Vagina (tissue), 2 donors: ENCODE measurements at regions not wholly inside any gene's neighbourhood (a gene's known extent, or its start where the extent isn't known, plus 50 kb on each side); places are given as distances from the start of the nearest gene placed in this dataset.

Experiments
- DNase-seq, 2 donors: peaks; one replicate each; pipeline ENCODE4 v3.0.0-alpha.2; 2017; ENCODE audit errors: extremely low spot score in 2 of 2
- H3K27ac ChIP-seq: fragments of 200-600 bp; sonication (generic); one replicate; pipeline ENCODE4 v1.5.1; 2019
- H3K27me3 ChIP-seq: fragments of 200-600 bp; sonication (generic); one replicate; pipeline ENCODE4 v1.5.1; 2019
- H3K36me3 ChIP-seq, 2 donors: fragments of 200-600 bp; sonication (generic); one replicate each; pipeline ENCODE4 v1.5.1; 2017 to 2019
- H3K4me1 ChIP-seq: fragments of 200-600 bp; sonication (generic); one replicate; pipeline ENCODE4 v1.5.1; 2019
- H3K4me3 ChIP-seq, 2 donors: fragments of 200-600 bp; sonication (generic); 1 replicate in 1 of 2; 2 replicates in 1 of 2; pipeline ENCODE4 v1.5.1; 2016 to 2019
- H3K9me3 ChIP-seq: fragments of 200-600 bp; sonication (generic); one replicate; pipeline ENCODE4 v1.5.1; 2019
- POLR2A ChIP-seq, 2 donors: fragments of 450-650 bp; IDR thresholded peaks; one replicate each; pipeline ENCODE4 v1.6.1; 2017; ENCODE audit warnings: antibody characterized with exemption in 2 of 2, mild to moderate bottlenecking in 2 of 2, moderate library complexity in 2 of 2
- POLR2AphosphoS5 ChIP-seq, 2 donors: sonication (generic); formaldehyde crosslinking; IDR thresholded peaks; one replicate each; pipeline ENCODE4 v1.9.0; 2017; ENCODE audit warnings: antibody characterized with exemption in 2 of 2, mild to moderate bottlenecking in 2 of 2, low read depth in 1 of 2; ENCODE audit not compliant: insufficient read depth in 1 of 2
- intact Hi-C: fragments of 100-400 bp; cut with DNase I; formaldehyde crosslinking; loops from one replicate; pipeline ENCODE4 v1.15.1; 2023
- TF ChIP-seq, protein P1 (sequence below), 3 experiments: fragments of 450-650 bp in 2 of 3; fragments of 200-600 bp in 1 of 3; sonication (generic) in 1 of 3; IDR thresholded peaks; one replicate each; pipeline ENCODE4 v1.5.1; 2017 to 2019; ENCODE audit warnings: antibody characterized with exemption in 3 of 3, mild to moderate bottlenecking in 2 of 3, moderate library complexity in 2 of 3

DNA sequence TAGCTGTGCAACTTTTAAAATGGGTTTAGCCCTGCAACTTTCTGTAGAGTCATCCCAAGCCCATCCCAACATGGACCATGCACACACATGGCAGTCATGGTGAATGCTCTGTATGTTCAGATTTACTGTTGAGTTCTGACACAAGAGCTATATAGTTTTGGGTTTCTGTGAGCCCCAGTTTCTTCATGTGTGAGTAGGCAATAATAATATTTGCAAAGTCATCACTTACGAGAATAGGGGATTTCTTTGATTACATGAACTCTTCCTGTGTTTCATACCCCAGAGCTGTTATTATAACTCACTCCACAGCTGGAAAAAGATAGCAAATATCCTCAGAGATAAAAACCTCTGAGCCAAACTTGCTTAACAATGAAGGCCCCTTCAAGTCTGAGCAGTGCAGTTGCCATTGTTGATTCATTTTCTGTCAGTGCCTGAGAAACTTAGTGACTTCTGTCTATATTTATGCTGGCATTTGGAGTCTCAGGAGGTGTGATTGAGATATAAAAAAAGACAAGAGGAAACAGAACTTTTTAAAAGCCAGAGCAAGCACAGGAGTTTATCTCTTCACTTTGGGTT lies 767.9 kb upstream of the API5 start:
- Histone ChIP-seq H3K27ac (no peak overlapping the region), H3K36me3 (no peaks in the 10 kb centered on the region), H3K9me3 (no peaks in the 10 kb centered on the region), H3K4me3 (no peak overlapping the region), H3K4me1 (no peaks in the 10 kb centered on the region), H3K27me3 (no peaks in the 10 kb centered on the region)
- TF ChIP-seq, protein P1, sequence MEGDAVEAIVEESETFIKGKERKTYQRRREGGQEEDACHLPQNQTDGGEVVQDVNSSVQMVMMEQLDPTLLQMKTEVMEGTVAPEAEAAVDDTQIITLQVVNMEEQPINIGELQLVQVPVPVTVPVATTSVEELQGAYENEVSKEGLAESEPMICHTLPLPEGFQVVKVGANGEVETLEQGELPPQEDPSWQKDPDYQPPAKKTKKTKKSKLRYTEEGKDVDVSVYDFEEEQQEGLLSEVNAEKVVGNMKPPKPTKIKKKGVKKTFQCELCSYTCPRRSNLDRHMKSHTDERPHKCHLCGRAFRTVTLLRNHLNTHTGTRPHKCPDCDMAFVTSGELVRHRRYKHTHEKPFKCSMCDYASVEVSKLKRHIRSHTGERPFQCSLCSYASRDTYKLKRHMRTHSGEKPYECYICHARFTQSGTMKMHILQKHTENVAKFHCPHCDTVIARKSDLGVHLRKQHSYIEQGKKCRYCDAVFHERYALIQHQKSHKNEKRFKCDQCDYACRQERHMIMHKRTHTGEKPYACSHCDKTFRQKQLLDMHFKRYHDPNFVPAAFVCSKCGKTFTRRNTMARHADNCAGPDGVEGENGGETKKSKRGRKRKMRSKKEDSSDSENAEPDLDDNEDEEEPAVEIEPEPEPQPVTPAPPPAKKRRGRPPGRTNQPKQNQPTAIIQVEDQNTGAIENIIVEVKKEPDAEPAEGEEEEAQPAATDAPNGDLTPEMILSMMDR (IDR thresholded peaks at IDR 0.05), result no peak
- TF ChIP-seq POLR2A (IDR thresholded peaks at IDR 0.05) (no peak), POLR2AphosphoS5 (IDR thresholded peaks at IDR 0.05; ENCODE audit: insufficient read depth in 1 of 2, low read depth in 1 of 2) (no peak)
- intact Hi-C loops, result no loop called here
- no peak for DNase-seq

- intact Hi-C loops, result no loop called here
- Histone ChIP-seq H3K36me3 (no peaks in the 10 kb centered on the region), H3K4me1 (no peaks in the 10 kb centered on the region), H3K27me3 (no peaks in the 10 kb centered on the region), H3K9me3 (no peaks in the 10 kb centered on the region), H3K27ac (no peak overlapping the region), H3K4me3 (no peak overlapping the region)
- DNase-seq, result no peak
- no peak for TF ChIP-seq POLR2AphosphoS5 (IDR thresholded peaks at IDR 0.05; ENCODE audit: insufficient read depth in 1 of 2, low read depth in 1 of 2)
- no peak for TF ChIP-seq POLR2A (IDR thresholded peaks at IDR 0.05)
- TF ChIP-seq, protein P1 (IDR thresholded peaks at IDR 0.05), result no peak
These were observed 767.1 kb upstream of the API5 start for GRCh38 chr11:42544726-42545125.

- H3K27ac ChIP-seq, result no peak overlapping the region
- TF ChIP-seq POLR2A (IDR thresholded peaks at IDR 0.05) (no peak), POLR2AphosphoS5 (IDR thresholded peaks at IDR 0.05; ENCODE audit: insufficient read depth in 1 of 2, low read depth in 1 of 2) (no peak)
- TF ChIP-seq, protein P1 (IDR thresholded peaks at IDR 0.05), result no peak
- no peak overlapping the region for H3K4me3 ChIP-seq
- no peaks in the 10 kb centered on the region for H3K4me1 ChIP-seq
- H3K36me3 ChIP-seq, result no peaks in the 10 kb centered on the region
- H3K9me3 ChIP-seq, result no peaks in the 10 kb centered on the region
- H3K27me3 ChIP-seq, result no peaks in the 10 kb centered on the region
- DNase-seq, result no peak
- intact Hi-C loops, result no loop called here
These were observed 765.8 kb upstream of the API5 start for GRCh38 chr11:42545954-42546353.

DNA sequence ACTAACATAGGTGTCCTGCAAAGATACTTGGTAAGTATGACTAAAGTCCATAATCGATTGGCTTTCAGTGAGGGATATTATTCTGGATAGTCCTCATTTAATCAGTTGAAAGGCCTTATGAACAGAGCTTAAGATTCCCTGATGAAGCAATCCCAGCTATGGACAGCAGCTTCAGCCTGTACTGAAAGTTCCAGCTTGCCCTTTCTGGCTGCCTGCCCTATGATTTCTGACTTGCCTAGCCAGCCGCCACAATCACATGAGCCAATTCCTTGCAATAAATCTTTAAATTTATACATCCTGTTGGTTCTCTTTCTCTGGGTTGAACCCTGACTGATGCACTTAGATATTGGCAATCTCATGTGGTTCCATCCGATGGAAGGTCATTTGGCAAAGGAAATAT lies 759.0 kb upstream of the API5 start:
- Histone ChIP-seq H3K27ac (no peak overlapping the region), H3K27me3 (no peaks in the 10 kb centered on the region), H3K4me3 (no peak overlapping the region), H3K9me3 (no peaks in the 10 kb centered on the region), H3K36me3 (no peaks in the 10 kb centered on the region), H3K4me1 (no peaks in the 10 kb centered on the region)
- TF ChIP-seq POLR2A (IDR thresholded peaks at IDR 0.05) (no peak), POLR2AphosphoS5 (IDR thresholded peaks at IDR 0.05; ENCODE audit: insufficient read depth in 1 of 2, low read depth in 1 of 2) (no peak)
- TF ChIP-seq, protein P1 (IDR thresholded peaks at IDR 0.05), result no peak
- DNase-seq, result no peak
- intact Hi-C loops, result loop anchor here (5.0 kb wide), 1 partner anchor 290 kb away; no protein-coding TSS in a partner anchor

DNA sequence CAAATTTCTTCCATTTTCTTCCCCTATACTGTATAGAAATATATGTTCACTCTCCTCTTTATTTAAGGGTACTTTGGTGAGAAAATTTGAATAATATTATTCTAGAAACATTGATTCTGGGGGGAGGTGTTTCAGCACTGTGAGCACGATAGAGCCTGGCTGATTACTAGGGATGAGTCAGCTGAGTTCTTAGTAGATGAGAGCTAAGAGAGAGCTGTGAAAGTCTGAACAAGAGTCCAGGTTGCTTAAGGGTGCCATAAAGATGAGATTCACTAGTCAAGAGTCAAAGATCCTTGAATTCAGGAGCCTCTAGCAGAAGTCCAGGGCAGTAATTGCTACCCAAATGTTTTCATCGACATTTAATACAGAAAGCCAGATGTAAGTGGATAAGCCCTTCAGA lies 756.6 kb upstream of the API5 start:
- no peak for DNase-seq
- Histone ChIP-seq H3K36me3 (no peaks in the 10 kb centered on the region), H3K9me3 (no peaks in the 10 kb centered on the region), H3K27me3 (no peaks in the 10 kb centered on the region), H3K27ac (no peak overlapping the region), H3K4me3 (no peak overlapping the region), H3K4me1 (no peaks in the 10 kb centered on the region)
- TF ChIP-seq POLR2A (IDR thresholded peaks at IDR 0.05), result no peak
- TF ChIP-seq POLR2AphosphoS5 (IDR thresholded peaks at IDR 0.05; ENCODE audit: insufficient read depth in 1 of 2, low read depth in 1 of 2), result no peak
- TF ChIP-seq, protein P1 (IDR thresholded peaks at IDR 0.05), result no peak
- intact Hi-C loops, result no loop called here
